A549 (cell line): ENCODE measurements at regions not wholly inside any gene's neighbourhood (a gene's known extent, or its start where the extent isn't known, plus 50 kb on each side); places are given as distances from the start of the nearest gene placed in this dataset.

Source experiments
- ATAC-seq, 2 experiments: fragments of 200-7000 bp in 1 of 2; fragments of >200 bp in 1 of 2; cut with Nextera tagmentation in 1 of 2; cut with Tn5 transposase in 1 of 2; 3 replicates each; pipeline versions ENCODE4 v1.8.0 to v1.9.1; 2018 to 2020; ENCODE audit warnings: mild to moderate bottlenecking in 1 of 2, moderate library complexity in 1 of 2
- CTCF ChIA-PET: fragments of 300-600 bp; sonication (Branson Sonifier 250); formaldehyde crosslinking; extraction: SDS; loops from one replicate; lab custom pipeline; 2021; ENCODE audit warnings: antibody characterized with exemption, inconsistent platforms; lab: Yijun Ruan, JAX
- POLR2A ChIA-PET: fragments of 350-600 bp; formaldehyde crosslinking; extraction: SDS; loops from one replicate; lab custom pipeline; 2021; ENCODE audit warnings: antibody characterized with exemption, inconsistent platforms; lab: Yijun Ruan, JAX
- DNase-seq, 2 experiments: peaks; one replicate each; pipeline versions ENCODE4 v3.0.0 to v3.0.0-alpha.2; 2011 to 2016; ENCODE audit warnings: low read depth in 1 of 2, low spot score in 1 of 2
- FAIRE-seq: peaks from 2 replicates; lab custom pipeline; 2011; peaks lifted over from hg19 to GRCh38; lab: Jason Lieb, UNC
- H3K27ac ChIP-seq, 2 experiments: fragments of >200 bp; sonication (Bioruptor Twin); formaldehyde crosslinking; 3 replicates each; pipeline ENCODE4 v1.5.1; 2016 to 2017
- H3K4me1 ChIP-seq: fragments of >200 bp; sonication (Bioruptor Twin); formaldehyde crosslinking; 3 replicates; pipeline ENCODE4 v1.6.1; 2016
- H3K4me2 ChIP-seq: fragments of >200 bp; sonication (Bioruptor Twin); formaldehyde crosslinking; 3 replicates; pipeline ENCODE4 v1.6.1; 2016
- H3K4me3 ChIP-seq: fragments of >200 bp; sonication (Bioruptor Twin); formaldehyde crosslinking; 3 replicates; pipeline ENCODE4 v1.5.1; 2016
- H3K9me3 ChIP-seq: fragments of >200 bp; sonication (Bioruptor Twin); formaldehyde crosslinking; 3 replicates; pipeline ENCODE4 v1.6.1; 2016
- CHD2 ChIP-seq: fragments of 150-350 bp; IDR thresholded peaks from 2 replicates; pipeline ENCODE4 v1.6.1; 2014; ENCODE audit warnings: low read length; ENCODE audit not compliant: partially characterized antibody
- CHD4 ChIP-seq: fragments of 200-600 bp; sonication (generic); IDR thresholded peaks from 2 replicates; pipeline ENCODE4 v1.6.1; 2016; ENCODE audit warnings: antibody characterized with exemption, mild to moderate bottlenecking, borderline replicate concordance
- EP300 ChIP-seq, 2 experiments: fragments of >200 bp; sonication (Bioruptor Twin); formaldehyde crosslinking; IDR thresholded peaks; 2 replicates in 1 of 2; 3 replicates in 1 of 2; pipeline ENCODE4 v1.6.1; 2016 to 2017
- FOSL2 ChIP-seq, 2 experiments: fragments of 450-650 bp in 1 of 2; fragments of >200 bp in 1 of 2; sonication (Bioruptor Twin) in 1 of 2; formaldehyde crosslinking; IDR thresholded peaks; 2 replicates each; pipeline versions ENCODE4 v1.5.0 to v1.6.1; 2016 to 2020; ENCODE audit warnings: mild to moderate bottlenecking in 1 of 2, moderate library complexity in 1 of 2
- HDAC2 ChIP-seq: fragments of 200-600 bp; sonication (generic); IDR thresholded peaks from 2 replicates; pipeline ENCODE4 v1.6.1; 2016
- HEYL ChIP-seq: fragments of 250-450 bp; sonication (Bioruptor Pico); IDR thresholded peaks from 2 replicates; pipeline ENCODE4 v1.8.0; 2021; ENCODE audit warnings: mild to moderate bottlenecking, moderate library complexity
- HOXA7 ChIP-seq: fragments of 250-450 bp; sonication (Bioruptor Pico); IDR thresholded peaks from 2 replicates; pipeline ENCODE4 v1.5.0; 2020; ENCODE audit warnings: mild to moderate bottlenecking, moderate library complexity
- HOXB13 ChIP-seq: fragments of 250-450 bp; sonication (Bioruptor Pico); IDR thresholded peaks from 2 replicates; pipeline ENCODE4 v1.5.0; 2020; ENCODE audit warnings: low read depth, mild to moderate bottlenecking, moderate library complexity
- JUN ChIP-seq, 2 experiments: fragments of >200 bp; sonication (Bioruptor Twin); formaldehyde crosslinking; IDR thresholded peaks; 2 replicates in 1 of 2; 3 replicates in 1 of 2; pipeline ENCODE4 v1.6.1; 2016 to 2017
- JUNB ChIP-seq: fragments of >200 bp; sonication (Bioruptor Twin); formaldehyde crosslinking; IDR thresholded peaks from 2 replicates; pipeline ENCODE4 v1.6.1; 2016
- KDM5A ChIP-seq: fragments of 200-600 bp; sonication (generic); IDR thresholded peaks from 2 replicates; pipeline ENCODE4 v1.6.1; 2016; ENCODE audit warnings: antibody characterized with exemption, mild to moderate bottlenecking
- NFE2L2 ChIP-seq: fragments of 150-350 bp; conservative IDR thresholded peaks from 2 replicates; pipeline ENCODE4 v1.6.1; 2014; ENCODE audit warnings: low read length
- NR3C1 ChIP-seq: fragments of >200 bp; sonication (Bioruptor Twin); formaldehyde crosslinking; IDR thresholded peaks from 3 replicates; pipeline ENCODE4 v1.6.1; 2017
- RAD21 ChIP-seq, 2 experiments: fragments of >200 bp in 1 of 2; sonication (Bioruptor Twin) in 1 of 2; formaldehyde crosslinking in 1 of 2; IDR thresholded peaks in 1 of 2; conservative IDR thresholded peaks in 1 of 2; 2 replicates in 1 of 2; 3 replicates in 1 of 2; pipeline ENCODE4 v1.6.1; 2012 to 2018; ENCODE audit warnings: inconsistent platforms in 1 of 2
- SMC3 ChIP-seq: fragments of >200 bp; sonication (Bioruptor Twin); formaldehyde crosslinking; IDR thresholded peaks from 3 replicates; pipeline ENCODE4 v1.6.1; 2018; ENCODE audit warnings: inconsistent platforms
- SREBF2 ChIP-seq: fragments of 450-650 bp; IDR thresholded peaks from 2 replicates; pipeline ENCODE4 v1.6.1; 2014; ENCODE audit warnings: mild to moderate bottlenecking, moderate library complexity
- TFCP2L1 ChIP-seq: fragments of 250-450 bp; sonication (Bioruptor Pico); IDR thresholded peaks from 2 replicates; pipeline ENCODE4 v1.5.0; 2021; ENCODE audit warnings: mild to moderate bottlenecking
- ZFP36 ChIP-seq: fragments of 450-650 bp; IDR thresholded peaks from 2 replicates; pipeline ENCODE4 v1.6.1; 2014; ENCODE audit warnings: borderline replicate concordance; ENCODE audit not compliant: partially characterized antibody
- ZNF302 ChIP-seq: fragments of 250-450 bp; sonication (Bioruptor Pico); IDR thresholded peaks from 2 replicates; pipeline ENCODE4 v1.9.0; 2021; ENCODE audit warnings: inconsistent platforms, mild to moderate bottlenecking, moderate library complexity
- WGBS: methylation state at CpG from one replicate; pipeline ENCODE4 v1.1.6; 2017; ENCODE audit errors: missing lambda C conversion rate; 5-methylcytosine and 5-hydroxymethylcytosine counted together
- TF ChIP-seq, protein P1 (sequence below): fragments of >200 bp; sonication (Bioruptor Twin); formaldehyde crosslinking; IDR thresholded peaks from 3 replicates; pipeline ENCODE4 v1.6.1; 2016
- TF ChIP-seq, protein P2 (sequence below): fragments of 200-600 bp; sonication (generic); IDR thresholded peaks from 2 replicates; pipeline ENCODE4 v1.6.1; 2016; ENCODE audit warnings: antibody characterized with exemption, mild to moderate bottlenecking, moderate library complexity
- TF ChIP-seq, protein P3 (sequence below): fragments of 250-450 bp; sonication (Bioruptor Pico); IDR thresholded peaks from 2 replicates; pipeline ENCODE4 v1.5.0; 2021; ENCODE audit warnings: mild to moderate bottlenecking, moderate library complexity, borderline replicate concordance

DNA sequence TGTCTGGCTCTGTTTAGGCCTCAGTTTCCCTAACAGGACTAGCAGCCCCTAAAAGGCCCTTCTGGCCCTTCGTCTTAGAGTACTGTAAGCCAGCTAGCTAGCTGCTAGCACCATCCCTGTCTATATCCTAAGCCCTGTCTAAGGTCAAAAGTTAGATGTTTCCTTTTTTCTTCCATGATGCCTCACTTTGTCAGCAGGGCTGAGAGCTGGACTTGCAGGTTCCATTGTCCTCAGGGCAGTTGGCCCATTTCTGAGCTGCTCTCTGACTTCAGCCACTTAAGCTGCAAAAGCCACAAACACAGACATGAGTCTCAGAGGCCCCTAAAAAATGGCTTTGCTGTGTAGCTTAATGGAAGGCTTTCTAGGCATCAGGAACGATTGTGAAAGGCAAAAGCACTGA is 187.7 kb downstream of the CBLN1 start:
- TF ChIP-seq SREBF2 (no peak), JUN (IDR thresholded peaks at IDR 0.05) (no peak), HDAC2 (no peak), ZFP36 (no peak), ZNF302 (CRISPR knock-in tag) (no peak), FOSL2 (IDR thresholded peaks at IDR 0.05) (no peak), FOSL2 (CRISPR knock-in tag; IDR thresholded peaks at IDR 0.05) (no peak), NR3C1 (no peak), HOXA7 (CRISPR knock-in tag) (no peak), HOXB13 (no peak), JUNB (no peak), NFE2L2 (no peak), KDM5A (no peak), CHD4 (no peak), RAD21 (conservative IDR thresholded peaks at IDR 0.05 in 1 of 2, IDR thresholded peaks at IDR 0.05 in 1 of 2) (no peak), HEYL (no peak), SMC3 (no peak), EP300 (IDR thresholded peaks at IDR 0.05) (no peak)
- TF ChIP-seq, protein P1, sequence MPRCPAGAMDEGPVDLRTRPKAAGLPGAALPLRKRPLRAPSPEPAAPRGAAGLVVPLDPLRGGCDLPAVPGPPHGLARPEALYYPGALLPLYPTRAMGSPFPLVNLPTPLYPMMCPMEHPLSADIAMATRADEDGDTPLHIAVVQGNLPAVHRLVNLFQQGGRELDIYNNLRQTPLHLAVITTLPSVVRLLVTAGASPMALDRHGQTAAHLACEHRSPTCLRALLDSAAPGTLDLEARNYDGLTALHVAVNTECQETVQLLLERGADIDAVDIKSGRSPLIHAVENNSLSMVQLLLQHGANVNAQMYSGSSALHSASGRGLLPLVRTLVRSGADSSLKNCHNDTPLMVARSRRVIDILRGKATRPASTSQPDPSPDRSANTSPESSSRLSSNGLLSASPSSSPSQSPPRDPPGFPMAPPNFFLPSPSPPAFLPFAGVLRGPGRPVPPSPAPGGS: no peak
- TF ChIP-seq, protein P2, sequence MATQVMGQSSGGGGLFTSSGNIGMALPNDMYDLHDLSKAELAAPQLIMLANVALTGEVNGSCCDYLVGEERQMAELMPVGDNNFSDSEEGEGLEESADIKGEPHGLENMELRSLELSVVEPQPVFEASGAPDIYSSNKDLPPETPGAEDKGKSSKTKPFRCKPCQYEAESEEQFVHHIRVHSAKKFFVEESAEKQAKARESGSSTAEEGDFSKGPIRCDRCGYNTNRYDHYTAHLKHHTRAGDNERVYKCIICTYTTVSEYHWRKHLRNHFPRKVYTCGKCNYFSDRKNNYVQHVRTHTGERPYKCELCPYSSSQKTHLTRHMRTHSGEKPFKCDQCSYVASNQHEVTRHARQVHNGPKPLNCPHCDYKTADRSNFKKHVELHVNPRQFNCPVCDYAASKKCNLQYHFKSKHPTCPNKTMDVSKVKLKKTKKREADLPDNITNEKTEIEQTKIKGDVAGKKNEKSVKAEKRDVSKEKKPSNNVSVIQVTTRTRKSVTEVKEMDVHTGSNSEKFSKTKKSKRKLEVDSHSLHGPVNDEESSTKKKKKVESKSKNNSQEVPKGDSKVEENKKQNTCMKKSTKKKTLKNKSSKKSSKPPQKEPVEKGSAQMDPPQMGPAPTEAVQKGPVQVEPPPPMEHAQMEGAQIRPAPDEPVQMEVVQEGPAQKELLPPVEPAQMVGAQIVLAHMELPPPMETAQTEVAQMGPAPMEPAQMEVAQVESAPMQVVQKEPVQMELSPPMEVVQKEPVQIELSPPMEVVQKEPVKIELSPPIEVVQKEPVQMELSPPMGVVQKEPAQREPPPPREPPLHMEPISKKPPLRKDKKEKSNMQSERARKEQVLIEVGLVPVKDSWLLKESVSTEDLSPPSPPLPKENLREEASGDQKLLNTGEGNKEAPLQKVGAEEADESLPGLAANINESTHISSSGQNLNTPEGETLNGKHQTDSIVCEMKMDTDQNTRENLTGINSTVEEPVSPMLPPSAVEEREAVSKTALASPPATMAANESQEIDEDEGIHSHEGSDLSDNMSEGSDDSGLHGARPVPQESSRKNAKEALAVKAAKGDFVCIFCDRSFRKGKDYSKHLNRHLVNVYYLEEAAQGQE: no peak
- TF ChIP-seq, protein P3, sequence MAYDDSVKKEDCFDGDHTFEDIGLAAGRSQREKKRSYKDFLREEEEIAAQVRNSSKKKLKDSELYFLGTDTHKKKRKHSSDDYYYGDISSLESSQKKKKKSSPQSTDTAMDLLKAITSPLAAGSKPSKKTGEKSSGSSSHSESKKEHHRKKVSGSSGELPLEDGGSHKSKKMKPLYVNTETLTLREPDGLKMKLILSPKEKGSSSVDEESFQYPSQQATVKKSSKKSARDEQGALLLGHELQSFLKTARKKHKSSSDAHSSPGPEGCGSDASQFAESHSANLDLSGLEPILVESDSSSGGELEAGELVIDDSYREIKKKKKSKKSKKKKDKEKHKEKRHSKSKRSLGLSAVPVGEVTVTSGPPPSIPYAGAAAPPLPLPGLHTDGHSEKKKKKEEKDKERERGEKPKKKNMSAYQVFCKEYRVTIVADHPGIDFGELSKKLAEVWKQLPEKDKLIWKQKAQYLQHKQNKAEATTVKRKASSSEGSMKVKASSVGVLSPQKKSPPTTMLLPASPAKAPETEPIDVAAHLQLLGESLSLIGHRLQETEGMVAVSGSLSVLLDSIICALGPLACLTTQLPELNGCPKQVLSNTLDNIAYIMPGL (CRISPR knock-in tag): no peak
- DNase-seq (no peak), ATAC-seq (no peak), FAIRE-seq (no peak)
- Histone ChIP-seq H3K9me3 (no peaks in the 10 kb centered on the region), H3K4me3 (no peak overlapping the region), H3K4me2 (no peak overlapping the region), H3K4me1 (no peaks in the 10 kb centered on the region), H3K27ac (no peak overlapping the region)
- CTCF ChIA-PET: interaction anchor here (0.9 kb wide), 1 partner anchor 32 kb away, joined by 3 read pairs; no protein-coding TSS in a partner anchor
- POLR2A ChIA-PET: no interaction called here
- WGBS: 2% methylated on average over 2 of the region's 2 CpGs

DNA sequence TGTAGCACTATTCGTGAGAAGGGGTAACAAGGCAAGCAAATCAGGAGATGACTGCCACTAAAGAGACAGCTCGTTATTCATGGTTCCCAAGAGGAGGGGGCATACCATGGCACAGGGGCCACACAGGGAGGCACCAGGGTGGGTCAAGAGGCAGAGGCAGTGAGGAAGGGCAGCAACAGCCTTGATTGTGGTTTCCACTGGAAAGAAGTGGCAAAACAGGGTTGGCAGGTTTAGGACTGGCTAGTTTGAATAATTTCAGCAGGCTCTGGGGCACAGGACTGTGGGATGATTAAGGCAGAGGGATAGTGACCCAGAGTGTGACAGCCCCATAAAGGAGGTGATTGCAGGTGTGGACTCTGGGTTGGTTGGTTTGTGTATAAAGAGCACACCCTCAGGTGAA is 188.9 kb downstream of the CBLN1 start:
- ChIA-PET POLR2A (no interaction called here), CTCF (no interaction called here)
- ATAC-seq: no peak
- H3K27ac ChIP-seq: no peak overlapping the region
- H3K4me3 ChIP-seq: no peak overlapping the region
- H3K4me2 ChIP-seq: no peak overlapping the region
- no peaks in the 10 kb centered on the region for H3K4me1 ChIP-seq
- H3K9me3 ChIP-seq: no peaks in the 10 kb centered on the region
- TF ChIP-seq TFCP2L1 (CRISPR knock-in tag) (no peak), JUN (IDR thresholded peaks at IDR 0.05) (no peak), CHD2 (no peak)
- TF ChIP-seq, protein P1: no peak
- no peak for FAIRE-seq
- WGBS: 0% methylated on average over 2 of the region's 2 CpGs
- DNase-seq: no peak
